LNCAP (cell line): ENCODE measurements at regions not wholly inside any gene's neighbourhood (a gene's known extent, or its start where the extent isn't known, plus 50 kb on each side); places are given as distances from the start of the nearest gene placed in this dataset.

ENCODE experiments used
- TF ChIP-seq, protein P1 (sequence below): fragments of 450-650 bp; IDR thresholded peaks from 2 replicates; pipeline ENCODE4 v1.5.1; 2017; ENCODE audit warnings: mild to moderate bottlenecking

DNA sequence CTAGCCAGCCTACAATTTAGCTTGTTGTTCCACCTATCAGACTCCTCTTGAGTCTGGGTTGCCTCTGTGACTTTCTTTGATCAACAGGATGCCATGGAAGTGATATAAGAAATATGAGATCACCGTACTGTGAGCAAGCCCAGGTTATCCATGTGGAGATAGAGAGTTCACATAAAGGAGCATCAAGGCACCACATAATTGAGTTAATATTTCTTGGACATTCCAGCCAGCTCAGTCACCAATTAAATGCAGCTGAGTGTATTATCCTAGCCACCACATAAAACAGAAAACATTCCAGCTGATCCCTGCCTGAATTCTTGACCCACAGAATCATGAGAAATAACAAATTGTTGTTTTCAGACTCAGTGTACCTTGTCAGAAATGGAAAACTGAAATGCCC, 253.6 kb downstream of the PPP1R2C start:
- TF ChIP-seq, protein P1, sequence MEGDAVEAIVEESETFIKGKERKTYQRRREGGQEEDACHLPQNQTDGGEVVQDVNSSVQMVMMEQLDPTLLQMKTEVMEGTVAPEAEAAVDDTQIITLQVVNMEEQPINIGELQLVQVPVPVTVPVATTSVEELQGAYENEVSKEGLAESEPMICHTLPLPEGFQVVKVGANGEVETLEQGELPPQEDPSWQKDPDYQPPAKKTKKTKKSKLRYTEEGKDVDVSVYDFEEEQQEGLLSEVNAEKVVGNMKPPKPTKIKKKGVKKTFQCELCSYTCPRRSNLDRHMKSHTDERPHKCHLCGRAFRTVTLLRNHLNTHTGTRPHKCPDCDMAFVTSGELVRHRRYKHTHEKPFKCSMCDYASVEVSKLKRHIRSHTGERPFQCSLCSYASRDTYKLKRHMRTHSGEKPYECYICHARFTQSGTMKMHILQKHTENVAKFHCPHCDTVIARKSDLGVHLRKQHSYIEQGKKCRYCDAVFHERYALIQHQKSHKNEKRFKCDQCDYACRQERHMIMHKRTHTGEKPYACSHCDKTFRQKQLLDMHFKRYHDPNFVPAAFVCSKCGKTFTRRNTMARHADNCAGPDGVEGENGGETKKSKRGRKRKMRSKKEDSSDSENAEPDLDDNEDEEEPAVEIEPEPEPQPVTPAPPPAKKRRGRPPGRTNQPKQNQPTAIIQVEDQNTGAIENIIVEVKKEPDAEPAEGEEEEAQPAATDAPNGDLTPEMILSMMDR: no peak

DNA sequence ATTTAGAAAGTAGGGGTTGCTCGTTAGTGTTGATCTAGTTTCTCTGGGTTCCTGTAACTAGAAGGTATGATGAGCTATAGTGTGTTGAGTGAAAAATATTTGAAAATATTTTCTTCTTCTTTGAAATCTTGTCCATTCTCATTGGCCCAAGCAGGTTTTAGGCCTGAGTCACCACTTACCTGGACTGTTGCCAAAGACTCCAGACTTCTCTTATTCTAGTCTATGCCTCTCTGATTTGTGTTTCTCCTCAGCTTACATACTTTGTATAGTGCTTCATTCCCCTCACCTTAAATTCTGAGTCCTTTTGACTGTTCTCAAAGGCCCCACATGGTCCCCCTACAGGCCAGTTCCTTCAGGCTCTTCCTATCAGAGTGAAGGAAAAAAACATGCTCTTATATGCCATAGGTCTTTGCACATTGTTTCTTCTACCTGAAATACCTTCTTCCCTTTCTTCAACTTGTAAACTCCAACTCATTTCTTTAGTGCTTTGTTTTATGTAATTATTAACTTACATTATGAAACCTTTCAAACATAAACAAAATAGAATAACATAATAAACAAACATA, 258.2 kb downstream of the PPP1R2C start:
- TF ChIP-seq, protein P1: no peak

DNA sequence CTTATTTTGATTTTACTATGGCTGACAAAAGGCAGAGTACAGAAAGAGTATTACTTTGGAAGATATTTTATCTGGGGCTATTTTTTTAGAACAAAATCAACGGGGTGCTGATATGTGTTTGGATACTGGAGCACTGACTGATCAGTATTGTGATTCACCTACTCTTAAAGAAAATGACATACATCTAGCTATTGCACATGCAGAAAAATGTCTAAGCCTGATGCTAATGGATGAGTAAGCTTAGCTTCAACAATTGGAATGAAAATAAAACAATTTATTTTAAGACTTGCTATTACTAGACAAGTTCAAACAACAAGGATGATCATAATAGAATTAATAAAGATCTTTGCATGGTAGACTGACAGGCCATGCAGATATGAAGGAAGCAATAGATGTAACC, 262.0 kb downstream of the PPP1R2C start:
- TF ChIP-seq, protein P1: no peak

DNA sequence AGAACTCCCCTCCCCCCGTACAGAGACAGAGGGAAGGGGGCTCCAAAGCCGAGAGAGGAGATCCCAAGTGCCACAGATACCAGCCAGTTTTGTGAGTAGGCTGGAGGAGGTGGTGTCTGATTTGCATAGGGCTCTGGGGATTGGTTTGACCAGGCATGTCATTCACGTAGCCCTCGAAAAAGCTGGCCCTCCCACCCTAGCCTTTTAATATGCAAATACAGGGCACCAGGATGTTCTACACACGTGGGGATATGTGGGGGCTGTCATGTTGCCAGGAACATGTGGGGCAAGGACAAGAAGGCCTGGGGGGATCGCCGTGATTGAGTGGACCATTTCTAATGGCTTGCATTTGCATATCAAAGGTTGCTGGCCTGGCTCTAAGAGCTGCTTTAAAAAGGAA, 272.9 kb downstream of the PPP1R2C start:
- TF ChIP-seq, protein P1: no peak

DNA sequence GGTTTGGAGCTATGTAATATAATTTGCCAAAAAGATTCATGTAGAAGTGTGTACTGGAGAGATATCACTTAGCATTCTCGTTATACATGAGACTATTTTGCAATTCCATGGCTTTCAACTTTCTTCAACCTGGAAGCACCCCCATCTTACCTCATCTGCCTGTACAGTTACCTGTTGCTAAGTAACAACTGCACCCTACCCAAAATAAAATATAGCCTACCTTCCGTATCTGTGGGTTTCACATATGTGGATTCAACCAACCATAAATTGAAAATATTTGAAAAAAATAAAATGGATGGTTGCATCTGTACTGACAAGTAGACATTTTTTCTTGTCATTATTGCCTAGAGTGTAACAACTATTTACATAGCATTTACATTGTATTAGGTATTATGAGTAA, 278.3 kb downstream of the PPP1R2C start:
- TF ChIP-seq, protein P1: no peak

DNA sequence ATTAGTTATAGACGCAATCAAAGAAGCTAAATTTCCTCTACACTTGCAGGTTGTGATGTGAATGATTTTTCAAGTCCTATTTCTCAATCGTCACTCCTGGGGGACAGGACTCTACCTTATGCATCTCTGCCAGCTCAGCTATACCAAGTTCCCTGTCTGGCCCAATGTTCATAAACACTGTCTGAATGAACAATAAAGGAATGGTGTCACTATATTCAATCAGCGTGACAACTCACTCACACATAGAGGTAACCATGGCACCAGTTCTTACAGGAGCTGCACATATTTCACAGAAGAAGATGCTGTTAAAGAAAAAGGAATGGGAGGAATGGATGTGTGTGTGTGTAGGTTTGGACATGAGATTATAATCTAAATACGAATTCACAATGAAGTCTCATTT, 280.6 kb downstream of the PPP1R2C start:
- TF ChIP-seq, protein P1: no peak

DNA sequence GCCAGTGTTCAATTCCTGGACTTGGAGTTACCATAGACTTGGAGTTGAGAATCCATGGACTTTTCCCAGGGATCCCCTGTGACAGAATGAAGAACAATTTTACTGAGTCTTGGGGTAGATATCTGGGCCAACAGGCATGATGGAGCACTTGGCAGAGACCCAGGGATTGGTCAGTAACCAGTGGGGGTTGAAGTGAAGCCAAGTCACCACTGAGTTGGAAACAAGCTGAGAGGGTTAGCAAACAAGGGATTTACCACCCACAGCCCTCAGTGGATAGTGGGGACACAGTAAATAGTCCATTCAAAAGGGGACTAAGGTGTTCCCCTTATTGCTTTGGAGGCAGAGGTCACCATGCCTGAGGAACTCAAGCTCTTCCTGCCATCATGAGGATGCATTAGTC, 281.7 kb downstream of the PPP1R2C start:
- TF ChIP-seq, protein P1: no peak

DNA sequence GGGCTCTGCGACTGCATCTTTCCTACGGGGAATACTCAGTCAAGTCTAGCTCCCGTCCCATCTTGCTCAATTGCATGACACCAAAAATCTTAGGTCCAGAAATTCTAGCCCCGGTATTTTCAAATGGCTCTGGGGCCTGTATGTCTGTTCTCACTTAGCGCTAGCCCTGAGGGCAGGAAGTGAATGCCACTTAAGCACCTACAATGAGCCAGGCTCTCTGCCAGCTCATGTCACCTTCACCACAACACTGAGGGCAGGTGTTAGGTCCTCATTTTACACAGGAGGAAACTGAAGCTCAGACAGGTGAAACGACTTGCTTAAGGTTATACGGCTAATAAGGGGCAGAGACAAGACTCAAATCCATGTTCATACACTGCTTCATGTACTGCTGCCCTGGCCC, 282.8 kb downstream of the PPP1R2C start:
- TF ChIP-seq, protein P1: no peak
